Stromal cell of bone marrow (primary cell): ENCODE measurements at regions not wholly inside any gene's neighbourhood (a gene's known extent, or its start where the extent isn't known, plus 50 kb on each side); places are given as distances from the start of the nearest gene placed in this dataset.
"Not testable (repeated sequence)": the region's sequence is repeated elsewhere in the genome, so short reads cannot be mapped to it uniquely, and the experiment has no call there.

Experiments used
- DNase-seq: peaks from one replicate; pipeline ENCODE4 v3.0.0-alpha.2; 2012; ENCODE audit warnings: low read depth

DNA sequence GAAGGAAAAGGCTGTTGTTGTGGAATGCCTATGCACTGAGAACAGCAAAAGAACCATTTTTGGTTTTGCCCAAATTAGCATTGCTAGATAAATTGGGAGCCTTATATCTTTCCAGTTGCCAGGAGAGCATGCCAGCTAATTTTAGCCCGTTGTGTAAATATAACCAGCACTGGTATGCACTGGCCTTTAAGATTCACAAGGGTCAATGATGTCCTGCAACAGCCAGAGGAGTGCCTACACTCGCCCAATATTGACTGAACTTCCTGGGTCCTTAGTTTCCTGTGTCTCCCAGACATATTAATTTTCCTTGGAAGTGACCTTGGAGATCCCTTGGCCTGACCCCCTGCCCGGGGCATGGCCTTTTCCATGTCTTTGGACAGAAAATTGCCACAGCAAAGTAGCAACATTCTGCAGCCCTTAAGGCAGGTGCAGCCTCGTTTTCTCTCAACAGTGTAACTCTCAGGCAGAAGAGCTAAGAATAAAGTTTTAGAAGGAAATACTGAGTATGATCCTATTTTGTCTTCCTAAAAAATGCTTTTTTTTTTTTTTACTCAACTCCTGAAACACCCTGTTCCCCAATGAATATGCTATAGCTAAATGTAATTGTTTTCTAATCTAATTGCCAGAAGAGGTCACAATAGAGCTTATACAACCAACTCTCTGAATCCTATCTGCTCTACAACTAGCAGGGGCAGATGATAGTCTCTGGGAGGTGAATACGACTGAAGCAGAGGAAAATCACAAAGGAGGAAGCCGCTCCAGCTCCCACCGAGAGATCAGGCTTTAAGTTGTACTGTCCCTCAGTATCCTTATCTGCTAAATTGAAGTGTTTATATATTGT, 131.9 kb upstream of the PCGF5 start:
- DNase-seq, result no peak

DNA sequence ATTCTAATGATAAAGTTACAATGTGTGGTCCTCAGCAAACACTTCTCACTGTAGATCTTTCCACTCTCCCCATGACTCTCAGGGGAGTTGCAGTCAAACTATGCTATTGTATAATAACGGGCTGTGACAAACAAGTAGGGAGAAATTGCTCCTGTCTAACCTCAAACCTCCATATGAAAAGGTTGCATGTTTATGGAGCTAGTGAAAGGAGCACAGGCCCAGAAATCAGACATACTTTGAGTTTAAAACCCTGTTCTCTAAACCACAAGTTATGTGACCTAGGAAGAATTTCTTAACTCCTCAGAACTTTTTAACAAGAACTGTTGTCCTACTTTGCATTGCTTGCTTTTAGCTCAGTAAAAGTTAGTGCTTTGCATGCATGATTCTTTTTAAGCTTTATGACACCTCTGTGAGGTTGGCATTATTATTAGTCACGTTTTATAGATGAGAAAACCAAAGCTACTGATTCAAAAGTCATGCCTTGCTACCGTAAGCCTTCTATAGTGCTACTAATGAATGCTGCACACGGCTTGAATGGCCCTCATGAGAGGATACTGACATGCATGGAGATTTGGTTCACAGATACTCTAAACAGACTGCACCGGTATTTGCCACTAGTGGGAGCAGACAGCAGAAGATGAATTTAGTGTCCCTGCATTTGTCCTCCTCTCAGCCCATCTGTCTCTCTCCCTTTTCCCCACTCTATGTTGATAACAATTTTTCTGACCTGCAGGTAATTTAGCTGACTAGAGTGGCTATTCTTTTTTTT, 129.5 kb upstream of the PCGF5 start:
- no peak for DNase-seq

DNA sequence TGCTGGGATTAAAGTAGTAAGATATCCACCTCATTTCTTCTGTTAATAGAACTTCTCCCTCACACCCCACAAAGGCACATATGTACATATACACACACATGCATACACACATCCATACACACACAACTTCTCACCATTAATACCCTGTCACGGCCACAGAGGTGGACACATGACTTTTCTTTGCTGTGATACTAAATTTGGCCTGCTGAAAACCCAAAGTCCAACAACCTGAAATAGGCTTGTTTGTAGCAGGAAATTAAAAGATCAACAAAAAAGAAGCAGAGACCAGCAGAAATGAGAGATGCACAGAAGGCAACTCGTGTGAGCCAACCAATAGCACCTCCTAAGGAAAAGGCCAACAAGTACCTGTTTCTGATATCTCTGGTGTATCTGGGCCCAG, 128.7 kb upstream of the PCGF5 start:
- DNase-seq, result no peak

DNA sequence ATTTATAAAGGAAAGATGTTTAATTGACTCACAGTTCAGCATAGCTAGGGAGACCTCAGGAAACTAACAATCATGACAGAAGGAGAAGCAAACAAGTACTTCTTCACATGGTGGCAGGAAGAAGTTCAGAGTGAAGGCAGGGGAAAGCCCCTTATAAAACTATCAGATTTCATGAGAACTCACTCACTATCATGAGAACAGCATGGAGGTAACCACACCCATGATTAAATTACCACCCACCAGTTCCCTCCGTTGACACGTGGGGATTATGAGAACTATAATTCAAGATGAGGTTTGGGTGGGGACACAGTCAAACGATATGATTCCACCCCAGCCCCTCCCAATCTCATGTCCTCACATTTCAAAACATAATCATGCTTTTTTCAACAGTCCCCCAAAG, 124.2 kb upstream of the PCGF5 start:
- DNase-seq, result no peak

DNA sequence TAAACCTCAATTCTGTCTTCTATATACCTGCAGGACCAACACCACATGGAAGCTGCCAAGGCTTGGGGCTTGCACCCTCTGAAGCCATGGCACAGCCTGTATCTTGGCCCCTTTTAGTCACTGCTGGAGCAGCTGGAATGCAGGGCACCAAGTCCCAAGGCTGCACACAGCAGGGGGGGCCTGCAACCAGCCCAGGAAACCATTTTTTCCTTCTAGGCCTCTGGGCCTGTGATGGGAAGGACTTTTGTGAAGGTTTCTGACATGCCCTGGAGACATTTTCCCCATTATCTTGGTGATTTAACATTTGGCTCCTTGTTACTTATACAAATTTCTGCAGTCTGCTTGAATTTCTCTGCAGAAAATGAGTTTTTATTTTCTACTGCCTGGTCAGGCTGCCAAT, 123.2 kb upstream of the PCGF5 start:
- no peak for DNase-seq

DNA sequence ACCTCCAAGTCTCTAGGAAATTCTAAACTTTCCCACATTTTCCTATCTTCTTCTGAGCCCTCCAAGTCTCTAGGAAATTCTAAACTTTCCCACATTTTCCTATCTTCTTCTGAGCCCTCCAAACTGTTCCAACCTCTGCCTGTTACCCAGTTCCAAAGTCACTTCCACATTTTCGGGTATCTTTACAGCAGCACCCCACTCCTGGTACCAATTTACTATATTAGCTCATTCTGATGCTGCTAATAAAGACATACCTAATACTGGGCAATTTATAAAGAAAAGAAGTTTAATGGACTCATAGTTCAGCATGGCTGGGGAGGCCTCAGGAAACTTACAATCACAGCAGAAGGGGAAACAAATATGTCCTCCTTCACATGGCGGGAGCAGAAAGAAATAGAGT, 122.4 kb upstream of the PCGF5 start:
- not testable (repeated sequence) for DNase-seq

DNA sequence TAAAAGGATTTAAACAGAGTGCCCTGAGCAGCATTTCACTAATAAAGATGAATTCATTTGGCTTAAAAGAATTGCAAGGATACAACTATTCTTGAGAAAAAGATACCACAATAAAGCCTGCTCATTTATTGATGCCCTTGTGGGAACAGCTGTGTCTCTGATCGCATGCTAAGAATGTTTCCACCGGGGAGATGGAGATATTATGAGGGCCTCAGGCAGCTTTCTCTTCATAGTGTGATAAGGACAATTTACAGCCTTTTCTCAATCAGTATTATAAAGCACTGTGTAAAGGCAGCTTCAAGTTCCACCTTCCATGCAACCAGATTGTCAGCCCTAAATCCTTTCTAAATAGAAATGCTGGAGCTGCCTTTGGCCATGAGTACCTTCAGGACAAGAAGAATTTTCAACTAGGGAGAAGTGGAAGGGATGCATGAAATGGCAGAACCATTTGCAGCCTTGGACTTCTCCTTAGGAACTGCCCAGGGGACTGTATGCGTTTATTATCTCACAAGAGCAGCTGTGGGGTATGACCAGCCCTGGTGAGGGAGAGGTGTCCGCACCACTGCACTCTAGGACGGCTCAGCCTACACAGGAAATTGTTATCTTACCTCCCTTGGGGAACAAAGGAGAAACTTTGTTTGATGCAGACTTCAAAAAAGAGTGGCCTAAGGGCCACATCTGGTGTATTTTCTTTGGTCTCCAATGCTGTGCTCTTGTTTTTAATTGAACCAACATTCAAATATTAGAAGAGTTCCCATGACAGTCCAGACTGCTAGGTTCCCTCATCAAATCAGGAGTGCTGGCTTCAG, 116.9 kb upstream of the PCGF5 start:
- DNase-seq, result no peak

DNA sequence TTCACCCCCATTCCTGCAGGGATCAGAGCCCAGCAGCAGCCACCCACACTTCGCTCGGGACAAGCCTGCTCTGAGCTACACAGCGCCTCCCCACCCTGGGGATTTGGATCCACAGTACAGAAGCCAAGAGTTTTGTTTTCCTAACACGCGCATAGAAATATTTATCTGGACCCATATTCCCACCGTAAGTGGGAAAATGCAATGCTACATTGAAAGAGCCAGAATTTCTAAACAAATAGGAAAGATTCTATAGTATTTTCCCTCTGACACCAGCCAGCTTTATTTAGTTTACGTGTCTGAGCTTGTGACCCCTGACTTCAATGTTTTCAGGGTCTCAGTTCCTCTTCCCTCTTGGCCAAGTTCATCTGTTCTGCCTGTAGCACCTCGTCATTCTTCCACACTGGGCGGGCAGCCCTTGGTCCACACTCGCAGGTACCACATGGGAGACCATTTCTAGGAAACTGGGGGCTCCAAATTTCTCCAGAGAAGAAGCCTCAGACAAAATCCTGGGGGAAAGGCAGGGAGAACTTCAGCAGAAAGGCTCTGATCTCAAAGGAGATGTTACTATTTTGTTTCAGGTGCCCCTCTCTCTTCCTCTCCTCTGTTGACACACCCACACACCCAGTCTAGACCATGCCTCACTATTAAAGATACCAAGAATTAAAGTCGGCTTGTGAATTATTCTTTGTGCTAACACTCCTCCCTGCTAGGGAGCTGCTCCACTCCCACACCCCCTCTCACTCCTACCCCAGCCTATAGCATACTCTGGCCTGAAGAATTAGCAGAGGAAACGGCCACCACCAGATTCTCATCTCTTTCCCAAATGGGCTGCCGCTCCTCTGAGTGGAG, 116.0 kb upstream of the PCGF5 start:
- no peak for DNase-seq

DNA sequence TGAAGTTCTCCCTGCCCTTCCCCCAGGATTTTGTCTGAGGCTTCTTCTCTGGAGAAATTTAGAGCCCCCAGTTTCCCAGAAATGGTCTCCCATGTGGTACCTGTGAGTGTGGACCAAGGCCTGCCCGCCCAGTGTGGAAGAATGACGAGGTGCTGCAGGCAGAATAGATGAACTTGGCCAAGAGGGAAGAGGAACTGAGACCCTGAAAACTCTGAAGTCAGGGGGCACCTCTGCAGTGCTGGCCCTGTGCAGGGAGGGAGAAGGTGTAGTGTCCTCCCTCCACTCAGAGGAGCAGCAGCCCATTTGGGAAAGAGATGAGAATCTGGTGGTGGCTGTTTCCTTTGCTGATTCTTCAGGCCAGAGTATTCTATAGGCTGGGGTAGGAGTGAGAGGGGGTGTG, 115.2 kb upstream of the PCGF5 start:
- DNase-seq, result no peak

DNA sequence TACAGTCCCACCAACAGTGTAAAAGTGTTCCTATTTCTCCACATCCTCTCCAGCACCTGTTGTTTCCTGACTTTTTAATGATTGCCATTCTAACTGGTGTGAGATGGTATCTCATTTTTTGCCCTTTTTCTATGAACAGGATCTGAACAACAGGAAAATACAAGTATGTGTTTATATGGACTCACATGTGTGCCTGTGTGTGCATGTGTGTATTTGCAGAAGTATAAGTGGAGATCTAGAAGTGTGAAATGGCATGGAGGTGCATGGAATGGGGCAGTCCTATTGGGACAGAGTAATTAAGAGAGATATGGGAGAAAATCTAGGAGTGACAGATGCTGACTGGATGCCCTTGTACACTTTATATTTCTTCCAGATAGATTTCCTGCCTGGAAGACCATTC, 111.6 kb upstream of the PCGF5 start:
- no peak for DNase-seq

DNA sequence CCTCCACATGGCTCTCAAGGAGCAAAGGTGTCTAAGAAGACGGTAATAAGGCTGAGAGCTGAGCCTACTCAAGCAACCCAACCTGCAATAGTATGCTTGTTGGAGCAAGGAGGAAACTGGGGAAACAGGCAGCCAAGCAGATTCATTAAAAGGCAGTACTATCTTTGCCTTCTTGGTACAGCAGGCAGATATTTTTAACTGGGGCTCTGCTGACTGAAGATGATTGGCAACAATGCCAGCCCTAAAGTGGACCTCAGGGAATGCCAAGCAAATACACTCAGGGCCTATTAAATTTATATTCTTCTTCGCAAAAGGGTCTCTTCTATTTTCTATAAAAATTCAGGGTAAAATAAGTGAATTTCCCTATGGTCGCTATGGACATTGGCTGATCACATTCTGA, 109.4 kb upstream of the PCGF5 start:
- DNase-seq, result no peak

DNA sequence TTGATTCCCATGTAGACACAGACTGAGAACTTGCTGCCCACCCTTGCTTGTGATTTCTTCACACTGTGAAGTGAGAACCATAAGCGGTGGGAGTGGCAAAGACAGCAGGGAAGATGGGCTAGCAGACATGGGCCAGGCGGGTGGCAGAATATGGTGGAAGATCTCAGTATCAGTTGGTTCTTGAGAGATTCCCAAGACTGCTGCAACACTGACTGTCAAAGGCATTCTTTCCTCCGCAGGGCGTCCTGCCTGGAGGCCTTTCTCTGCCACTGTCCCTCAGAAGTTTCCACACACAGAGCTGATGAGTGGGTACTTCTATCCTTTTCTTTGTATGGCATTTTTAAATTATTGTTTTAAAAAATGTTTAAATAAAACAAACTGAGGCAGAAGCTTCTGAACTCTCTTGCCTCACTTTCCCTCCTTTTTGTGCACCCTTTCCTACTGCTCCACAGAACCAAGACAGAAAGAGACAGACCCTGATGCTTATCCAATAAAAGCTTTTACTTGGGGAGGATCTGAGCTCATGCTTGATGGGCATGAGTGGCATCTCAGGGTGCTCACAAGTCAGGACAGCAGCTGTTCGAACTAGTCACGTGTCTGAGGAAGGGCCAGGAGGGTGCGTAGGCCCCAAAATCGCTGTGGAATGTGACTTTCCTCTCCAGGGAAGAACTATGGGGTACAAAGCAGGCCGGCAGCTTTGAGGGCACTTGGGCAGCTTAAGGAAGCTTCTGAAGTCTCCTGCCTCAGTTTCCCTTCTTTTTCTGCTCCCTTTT, 104.7 kb upstream of the PCGF5 start:
- DNase-seq, result no peak

DNA sequence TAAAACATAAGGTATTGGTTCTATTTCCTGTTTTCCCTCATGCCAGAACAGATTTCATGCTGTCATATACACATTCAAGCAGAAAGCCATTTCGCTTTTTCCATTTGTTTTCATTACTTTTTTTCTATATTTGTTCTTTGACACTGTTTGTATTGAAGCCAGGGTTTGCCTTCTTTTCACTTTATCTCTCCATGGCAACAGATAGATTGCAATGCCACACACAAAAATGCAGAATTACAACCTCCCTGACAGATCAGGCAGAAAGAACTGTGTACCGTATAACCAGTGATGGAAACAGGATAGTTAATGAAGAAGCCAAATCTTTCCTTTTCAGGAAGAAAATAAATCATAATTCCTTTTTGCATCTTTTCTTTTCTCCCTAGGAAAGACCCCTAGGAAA, 103.0 kb upstream of the PCGF5 start:
- no peak for DNase-seq

DNA sequence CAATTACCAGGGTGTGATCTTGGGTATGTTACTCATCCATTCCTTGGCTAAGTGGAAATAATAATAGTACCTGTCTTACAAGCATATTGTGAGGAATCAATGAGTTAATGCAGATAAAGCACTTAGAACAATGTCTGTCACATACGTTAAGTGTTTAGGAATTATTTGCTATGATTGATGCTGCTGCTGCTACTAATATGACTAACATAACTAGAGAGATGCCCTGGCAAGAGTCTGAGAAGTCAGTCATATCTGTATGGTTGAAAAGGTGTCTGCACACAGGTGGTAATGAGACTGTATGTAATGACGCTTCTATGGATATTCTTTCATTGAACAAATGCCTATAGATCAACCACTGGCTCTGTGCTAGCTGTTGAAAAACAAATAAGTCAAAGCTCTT, 100.1 kb upstream of the PCGF5 start:
- no peak for DNase-seq

DNA sequence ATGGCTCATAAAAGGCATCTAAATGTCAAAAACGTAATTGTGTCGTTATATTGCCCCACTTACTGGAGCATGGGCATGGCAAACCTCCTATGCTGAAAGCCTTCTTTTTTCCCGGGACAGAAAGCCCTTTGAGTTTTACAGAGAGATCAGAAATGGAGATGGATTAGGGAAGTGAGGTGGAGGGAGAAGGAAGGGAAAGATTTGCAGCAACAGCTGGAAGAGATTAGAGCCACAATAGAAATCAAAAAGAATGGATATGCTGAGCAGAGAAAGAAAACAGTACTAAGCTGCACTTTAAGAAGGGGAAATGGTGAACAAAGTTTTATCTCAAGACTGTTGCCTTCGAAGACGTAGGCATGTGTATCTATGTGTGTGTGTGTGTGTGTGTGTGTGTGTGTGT, 97.2 kb upstream of the PCGF5 start:
- DNase-seq, result no peak

DNA sequence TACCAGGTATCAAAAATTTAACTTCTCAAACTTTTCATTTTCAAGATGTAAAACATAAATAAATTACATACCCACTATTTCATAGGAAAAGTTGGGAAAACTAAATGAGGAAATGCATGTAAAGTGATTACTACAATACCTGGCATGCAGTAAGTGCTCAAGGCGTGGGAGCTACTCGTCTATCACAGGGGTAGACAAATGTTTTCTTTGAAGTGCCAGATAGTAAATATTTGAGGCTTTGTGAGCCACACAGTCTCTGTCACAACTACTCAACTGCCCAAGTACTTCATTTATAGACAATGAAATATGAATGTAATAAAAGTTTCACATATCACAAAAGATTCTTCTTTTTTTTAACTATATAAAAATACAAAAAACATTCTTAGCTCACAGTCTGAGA, 96.4 kb upstream of the PCGF5 start:
- no peak for DNase-seq

DNA sequence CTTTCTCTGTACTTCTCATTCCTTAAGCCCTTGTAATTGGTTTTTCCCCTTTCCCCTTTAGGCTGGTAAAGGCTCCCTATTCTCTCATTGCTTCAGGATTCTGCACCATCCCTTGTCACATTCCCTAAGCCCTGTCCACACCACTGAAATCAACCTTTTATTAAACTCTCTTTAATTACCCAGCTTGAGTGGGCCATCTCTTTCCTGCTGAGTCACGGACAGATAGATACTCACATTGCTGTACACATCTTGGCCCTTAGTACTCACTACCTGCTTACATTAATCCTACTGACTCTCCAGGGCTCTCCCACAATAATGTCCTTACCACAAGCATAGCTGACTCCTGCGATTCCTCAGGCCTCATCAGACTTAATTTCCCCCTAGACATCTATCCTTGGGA, 94.0 kb upstream of the PCGF5 start:
- no peak for DNase-seq

DNA sequence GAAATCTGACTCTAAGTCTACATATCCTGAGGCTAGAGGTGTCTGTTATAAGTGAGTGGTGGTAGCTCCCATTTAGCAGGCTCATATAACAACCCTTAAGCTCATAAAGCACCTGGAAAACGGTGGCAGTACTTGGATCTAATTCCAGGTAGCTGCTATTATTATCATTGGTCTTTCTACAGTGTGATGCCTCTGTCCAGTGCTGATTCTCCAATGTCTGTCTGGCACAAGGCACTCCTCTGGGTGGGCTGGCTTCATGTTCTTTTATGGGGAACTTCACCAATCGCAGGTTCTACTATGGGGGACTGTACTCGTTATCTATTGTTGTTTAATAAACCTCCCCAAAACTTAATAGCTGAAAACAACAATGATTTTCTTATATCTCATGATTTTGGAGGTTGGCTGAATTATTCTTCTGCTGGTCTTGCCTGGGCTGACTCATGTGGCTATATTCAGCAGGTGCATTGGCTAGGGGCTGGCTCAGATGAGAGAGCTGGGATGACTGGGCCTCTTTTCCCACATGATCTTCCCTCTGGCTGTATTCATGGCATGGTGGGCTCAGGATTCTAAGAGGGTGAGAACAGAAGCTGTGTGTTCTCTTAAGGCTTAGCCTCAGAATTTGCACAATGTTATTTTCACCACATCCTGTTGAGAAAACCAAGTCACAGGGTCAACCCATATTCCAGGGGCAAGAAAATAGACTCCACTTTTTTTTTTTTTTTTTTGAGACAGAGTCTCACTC, 93.0 kb upstream of the PCGF5 start:
- no peak for DNase-seq

DNA sequence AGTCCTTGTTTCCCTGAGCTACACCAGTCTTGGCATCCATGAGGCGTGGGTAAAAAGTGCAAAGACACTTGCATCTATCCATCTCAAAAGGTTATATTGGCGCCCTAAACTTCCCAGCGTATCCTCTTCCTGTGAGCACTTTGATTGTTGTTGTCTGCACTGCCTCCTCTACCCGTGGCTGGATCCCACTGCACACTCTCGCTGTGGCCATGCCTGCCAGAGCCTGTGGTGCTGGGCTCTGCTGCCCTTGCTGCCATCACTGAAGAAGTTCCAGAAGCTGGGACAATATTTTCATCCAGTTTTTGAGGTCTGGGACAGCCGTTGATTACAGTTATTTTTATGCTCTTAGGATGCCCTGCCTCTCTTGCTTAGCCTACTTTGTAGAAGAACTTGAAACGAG, 85.3 kb upstream of the PCGF5 start:
- DNase-seq, result no peak

DNA sequence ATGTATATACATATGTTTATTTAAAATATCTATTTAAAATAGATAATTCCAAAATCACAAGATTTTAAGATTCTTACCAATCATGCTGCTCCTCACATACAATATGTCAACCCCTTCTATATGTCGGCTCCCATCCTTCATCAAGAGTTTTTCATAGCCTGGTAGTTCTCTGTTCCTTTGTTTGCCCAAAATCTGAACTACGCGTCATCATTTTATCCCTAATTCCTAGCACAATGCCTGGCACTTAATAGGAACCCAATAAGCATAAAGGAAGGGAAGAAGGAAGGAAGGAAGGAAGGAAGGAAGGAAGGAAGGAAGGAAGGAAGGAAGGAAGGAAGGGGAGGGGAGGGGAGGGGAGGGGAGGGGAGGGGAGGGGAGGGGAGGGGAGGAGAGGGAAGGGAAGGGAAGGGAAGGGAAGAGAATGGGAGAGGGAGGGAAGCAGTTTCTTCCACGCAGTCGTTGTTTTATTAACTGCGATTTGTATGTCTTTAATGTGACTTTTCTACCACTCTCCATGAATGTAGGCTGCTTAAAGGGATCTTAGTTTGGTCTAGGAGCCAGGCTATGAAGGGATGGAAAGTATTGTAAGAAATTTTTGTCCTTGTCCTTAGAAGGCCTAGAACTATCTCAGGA, 83.3 kb upstream of the PCGF5 start:
- no peak for DNase-seq
